ENCODE measurements at regions not wholly inside any gene's neighbourhood (a gene's known extent, or its start where the extent isn't known, plus 50 kb on each side); places are given as distances from the start of the nearest gene placed in this dataset.
"Not testable (repeated sequence)": the region's sequence is repeated elsewhere in the genome, so short reads cannot be mapped to it uniquely, and the experiment has no call there.

- TF ChIP-seq CTCF, POLR2AphosphoS5 (IDR thresholded peaks at IDR 0.05): not testable (repeated sequence)
Measured at GRCh38 chr2:102879513-102879912, 117.7 kb downstream of the TMEM182 start.
